Tibial artery (tissue), 4 donors: ENCODE measurements at regions not wholly inside any gene's neighbourhood (a gene's known extent, or its start where the extent isn't known, plus 50 kb on each side); places are given as distances from the start of the nearest gene placed in this dataset.
"Not testable (repeated sequence)": the region's sequence is repeated elsewhere in the genome, so short reads cannot be mapped to it uniquely, and the experiment has no call there.

Source experiments
- DNase-seq, 2 donors: peaks; one replicate each; pipeline ENCODE4 v3.0.0-alpha.2; 2019
- H3K27ac ChIP-seq, 2 donors: fragments of 200-600 bp; sonication (generic) in 1 of 2; 1 replicate in 1 of 2; 2 replicates in 1 of 2; pipeline ENCODE4 v1.5.1; 2018 to 2019; ENCODE audit warnings: mild to moderate bottlenecking in 1 of 2
- H3K27me3 ChIP-seq, 2 donors: fragments of 200-600 bp; sonication (generic) in 1 of 2; one replicate each; pipeline versions ENCODE4 v1.5.1 to v1.6.0; 2016 to 2019
- H3K36me3 ChIP-seq, 3 donors: fragments of 200-600 bp; sonication (generic) in 2 of 3; one replicate each; pipeline ENCODE4 v1.5.1; 2016 to 2019; ENCODE audit warnings: mild to moderate bottlenecking in 2 of 3
- H3K4me1 ChIP-seq, 4 donors: fragments of 200-600 bp; sonication (generic) in 2 of 4; 1 replicate in 3 of 4; 2 replicates in 1 of 4; pipeline ENCODE4 v1.5.1; 2016 to 2019
- H3K4me3 ChIP-seq, 2 donors: fragments of 200-600 bp; sonication (generic) in 1 of 2; 1 replicate in 1 of 2; 2 replicates in 1 of 2; pipeline ENCODE4 v1.5.1; 2018 to 2019; ENCODE audit warnings: mild to moderate bottlenecking in 2 of 2
- H3K9me3 ChIP-seq, 3 donors: fragments of 200-600 bp; sonication (generic) in 1 of 3; one replicate each; pipeline ENCODE4 v1.5.1; 2016 to 2019
- intact Hi-C: fragments of 100-400 bp; cut with DNase I; formaldehyde crosslinking; loops from one replicate; pipeline ENCODE4 v1.15.0; 2023; ENCODE audit warnings: low total_unique reads
- TF ChIP-seq, protein P1 (sequence below), 2 experiments: fragments of 200-600 bp in 1 of 2; fragments of 450-650 bp in 1 of 2; IDR thresholded peaks; one replicate each; pipeline ENCODE4 v1.5.1; 2017 to 2019; ENCODE audit warnings: antibody characterized with exemption in 2 of 2, mild to moderate bottlenecking in 1 of 2, moderate library complexity in 1 of 2

DNA sequence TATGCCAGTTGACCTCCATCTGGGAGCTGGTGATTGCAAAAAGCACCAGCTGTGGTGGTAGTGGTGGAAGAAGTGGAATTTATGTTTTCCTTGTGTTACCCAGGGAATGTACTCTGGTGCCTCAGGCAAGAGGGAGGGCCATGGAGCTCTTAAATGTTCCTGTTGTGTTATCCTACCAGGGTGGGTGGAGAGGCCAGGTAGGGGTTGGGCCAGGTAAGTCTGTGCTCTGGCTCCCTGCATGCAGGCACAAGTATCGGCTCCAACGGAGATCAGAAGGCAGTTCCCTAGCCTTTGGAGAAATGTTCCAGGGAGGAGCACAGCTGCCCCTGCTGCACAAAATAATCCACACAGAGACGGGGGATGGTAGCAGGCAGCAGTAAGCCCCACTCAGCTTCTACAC lies 419.3 kb upstream of the EYS start:
- H3K27ac ChIP-seq, result no peak overlapping the region
- DNase-seq, result no peak

DNA sequence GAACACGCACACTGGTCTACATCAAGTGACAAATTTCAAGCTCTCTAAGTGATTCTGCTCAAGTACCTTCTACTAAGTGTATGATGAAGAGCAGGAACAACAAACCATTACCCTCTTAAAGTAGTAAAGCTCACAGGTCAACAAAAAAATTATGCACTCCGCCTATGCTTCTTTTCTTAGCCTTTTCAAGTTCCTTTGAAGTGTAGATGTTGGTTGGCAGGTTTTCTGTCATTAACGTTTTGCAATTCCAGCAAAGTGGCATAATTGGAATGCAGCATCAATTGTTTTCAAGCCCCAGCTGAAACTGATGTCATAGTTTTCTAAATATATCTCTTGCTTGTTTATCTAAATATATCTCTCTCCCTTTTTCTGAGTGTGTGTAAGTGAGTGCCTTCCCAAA lies 396.9 kb upstream of the EYS start:
- no peak for DNase-seq
- intact Hi-C loops, result no loop called here
- Histone ChIP-seq H3K27me3 (no peaks in the 10 kb centered on the region), H3K9me3 (no peaks in the 10 kb centered on the region), H3K27ac (no peak overlapping the region), H3K4me3 (no peak overlapping the region), H3K4me1 (no peaks in the 10 kb centered on the region), H3K36me3 (no peaks in the 10 kb centered on the region)
- TF ChIP-seq, protein P1, sequence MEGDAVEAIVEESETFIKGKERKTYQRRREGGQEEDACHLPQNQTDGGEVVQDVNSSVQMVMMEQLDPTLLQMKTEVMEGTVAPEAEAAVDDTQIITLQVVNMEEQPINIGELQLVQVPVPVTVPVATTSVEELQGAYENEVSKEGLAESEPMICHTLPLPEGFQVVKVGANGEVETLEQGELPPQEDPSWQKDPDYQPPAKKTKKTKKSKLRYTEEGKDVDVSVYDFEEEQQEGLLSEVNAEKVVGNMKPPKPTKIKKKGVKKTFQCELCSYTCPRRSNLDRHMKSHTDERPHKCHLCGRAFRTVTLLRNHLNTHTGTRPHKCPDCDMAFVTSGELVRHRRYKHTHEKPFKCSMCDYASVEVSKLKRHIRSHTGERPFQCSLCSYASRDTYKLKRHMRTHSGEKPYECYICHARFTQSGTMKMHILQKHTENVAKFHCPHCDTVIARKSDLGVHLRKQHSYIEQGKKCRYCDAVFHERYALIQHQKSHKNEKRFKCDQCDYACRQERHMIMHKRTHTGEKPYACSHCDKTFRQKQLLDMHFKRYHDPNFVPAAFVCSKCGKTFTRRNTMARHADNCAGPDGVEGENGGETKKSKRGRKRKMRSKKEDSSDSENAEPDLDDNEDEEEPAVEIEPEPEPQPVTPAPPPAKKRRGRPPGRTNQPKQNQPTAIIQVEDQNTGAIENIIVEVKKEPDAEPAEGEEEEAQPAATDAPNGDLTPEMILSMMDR (IDR thresholded peaks at IDR 0.05), result no peak

More for the DNA sequence above, 419.3 kb upstream of the EYS start:
- Histone ChIP-seq H3K4me3 (no peak overlapping the region), H3K27me3 (no peaks in the 10 kb centered on the region), H3K9me3 (no peaks in the 10 kb centered on the region), H3K36me3 (no peaks in the 10 kb centered on the region), H3K4me1 (no peaks in the 10 kb centered on the region)
- TF ChIP-seq, protein P1 (IDR thresholded peaks at IDR 0.05), result no peak
- intact Hi-C loops, result no loop called here

DNA sequence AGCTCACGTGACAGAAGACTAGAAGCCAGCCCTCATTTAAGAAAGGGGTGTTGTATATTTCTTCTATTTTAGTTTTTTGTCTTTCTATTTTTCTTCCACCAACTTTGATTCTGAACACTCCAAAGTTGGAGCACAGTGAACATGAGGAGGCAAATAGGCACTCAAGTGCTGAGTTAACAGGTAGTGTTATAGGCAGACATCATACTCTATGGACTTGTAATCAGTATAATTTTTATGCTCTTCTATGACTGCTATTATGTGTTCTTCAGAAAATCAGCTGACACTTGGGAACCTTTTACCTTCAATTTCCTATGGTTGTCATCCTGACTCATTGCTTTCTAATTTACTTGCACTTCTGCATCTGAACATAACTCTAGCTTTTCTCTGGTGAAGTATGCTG lies 396.3 kb upstream of the EYS start:
- intact Hi-C loops, result no loop called here
- TF ChIP-seq, protein P1 (IDR thresholded peaks at IDR 0.05), result no peak
- no peaks in the 10 kb centered on the region for H3K4me1 ChIP-seq
- DNase-seq, result no peak
- no peaks in the 10 kb centered on the region for H3K9me3 ChIP-seq
- H3K36me3 ChIP-seq, result no peaks in the 10 kb centered on the region
- H3K27ac ChIP-seq, result no peak overlapping the region
- no peaks in the 10 kb centered on the region for H3K27me3 ChIP-seq
- no peak overlapping the region for H3K4me3 ChIP-seq

DNA sequence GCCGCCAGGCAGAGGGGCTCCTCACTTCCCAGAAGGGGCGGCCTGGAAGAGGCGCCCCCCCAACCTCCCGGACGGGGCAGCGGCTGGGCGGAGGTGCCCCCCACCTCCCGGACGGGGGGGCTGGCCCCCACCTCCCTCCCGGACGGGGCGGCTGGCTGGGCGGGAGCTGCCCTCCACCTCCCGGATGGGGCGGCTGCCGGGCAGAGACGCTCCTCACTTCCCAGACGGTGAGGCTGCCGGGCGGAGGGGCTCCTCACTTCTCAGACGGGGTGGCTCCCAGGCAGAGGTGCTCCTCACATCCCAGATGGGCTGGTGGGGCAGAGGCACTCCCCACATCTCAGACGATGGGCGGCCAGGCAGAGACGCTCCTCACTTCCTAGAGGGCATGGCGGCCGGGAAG lies 389.7 kb upstream of the EYS start:
- no peak overlapping the region for H3K27ac ChIP-seq
- intact Hi-C loops, result no loop called here
- no peaks in the 10 kb centered on the region for H3K36me3 ChIP-seq
- TF ChIP-seq, protein P1 (IDR thresholded peaks at IDR 0.05), result no peak
- DNase-seq, result no peak
- no peaks in the 10 kb centered on the region for H3K4me1 ChIP-seq
- H3K9me3 ChIP-seq, result no peaks in the 10 kb centered on the region
- no peak overlapping the region for H3K4me3 ChIP-seq
- no peaks in the 10 kb centered on the region for H3K27me3 ChIP-seq

DNA sequence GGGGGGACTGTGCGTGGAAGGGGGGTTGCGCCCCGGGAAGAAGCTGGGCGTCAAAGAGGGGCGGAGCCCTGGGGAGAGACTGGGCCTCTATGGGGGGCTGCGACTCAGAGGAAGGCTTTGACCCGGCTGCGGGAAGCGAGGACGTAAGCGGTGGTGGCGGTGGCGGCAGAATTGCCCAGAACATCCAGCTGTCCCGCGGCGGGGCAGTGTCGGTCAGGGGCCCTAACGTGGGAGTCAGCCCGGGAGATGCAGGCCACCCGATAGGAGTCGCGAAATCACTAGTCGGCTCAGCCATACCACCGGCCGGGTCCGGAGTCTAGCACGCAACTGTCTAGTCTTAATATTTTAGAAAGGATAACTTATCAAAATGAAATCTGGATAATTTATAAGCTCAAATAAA lies 387.6 kb upstream of the EYS start:
- no peak for DNase-seq
- intact Hi-C loops, result no loop called here

DNA sequence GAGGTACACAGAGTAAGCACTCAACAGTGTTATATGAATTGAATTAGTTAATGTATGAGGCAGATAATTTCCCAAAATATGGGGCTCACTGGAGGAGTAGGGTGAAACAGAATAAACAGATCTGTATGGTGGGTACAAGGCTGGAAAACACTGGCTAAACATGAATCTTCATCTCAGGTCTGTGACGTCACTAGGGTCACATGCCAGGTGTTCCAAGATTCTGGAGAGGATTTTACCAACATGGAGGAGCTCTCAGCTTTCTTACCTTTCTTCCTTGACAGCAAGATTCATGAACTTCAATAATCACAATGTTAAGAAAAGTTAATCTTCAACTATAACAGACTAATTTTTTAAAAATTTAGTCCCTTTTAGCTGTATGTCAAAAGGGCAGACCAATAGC lies 385.3 kb upstream of the EYS start:
- H3K36me3 ChIP-seq, DNase-seq, H3K27me3 ChIP-seq, H3K9me3 ChIP-seq, H3K4me1 ChIP-seq, H3K4me3 ChIP-seq, intact Hi-C loops, H3K27ac ChIP-seq: not testable (repeated sequence)

More for the DNA sequence above, 387.6 kb upstream of the EYS start:
- H3K4me3 ChIP-seq, result no peak overlapping the region
- no peak overlapping the region for H3K27ac ChIP-seq
- TF ChIP-seq, protein P1 (IDR thresholded peaks at IDR 0.05), result no peak
- H3K27me3 ChIP-seq, result no peaks in the 10 kb centered on the region
- no peaks in the 10 kb centered on the region for H3K4me1 ChIP-seq
- no peaks in the 10 kb centered on the region for H3K36me3 ChIP-seq
- no peaks in the 10 kb centered on the region for H3K9me3 ChIP-seq
